Body of pancreas (tissue), 4 donors: ENCODE measurements at regions not wholly inside any gene's neighbourhood (a gene's known extent, or its start where the extent isn't known, plus 50 kb on each side); places are given as distances from the start of the nearest gene placed in this dataset.

Experiments used
- POLR2A ChIP-seq, 3 donors: fragments of 450-650 bp; IDR thresholded peaks; one replicate each; pipeline ENCODE4 v1.6.1; 2016; ENCODE audit warnings: antibody characterized with exemption in 3 of 3, mild to moderate bottlenecking in 2 of 3
- TF ChIP-seq, protein P1 (sequence below), 7 experiments: fragments of 450-650 bp in 4 of 7; fragments of 200-600 bp in 3 of 7; sonication (generic) in 3 of 7; IDR thresholded peaks; one replicate each; pipeline ENCODE4 v1.5.1; 2016 to 2019; ENCODE audit warnings: antibody characterized with exemption in 7 of 7

DNA sequence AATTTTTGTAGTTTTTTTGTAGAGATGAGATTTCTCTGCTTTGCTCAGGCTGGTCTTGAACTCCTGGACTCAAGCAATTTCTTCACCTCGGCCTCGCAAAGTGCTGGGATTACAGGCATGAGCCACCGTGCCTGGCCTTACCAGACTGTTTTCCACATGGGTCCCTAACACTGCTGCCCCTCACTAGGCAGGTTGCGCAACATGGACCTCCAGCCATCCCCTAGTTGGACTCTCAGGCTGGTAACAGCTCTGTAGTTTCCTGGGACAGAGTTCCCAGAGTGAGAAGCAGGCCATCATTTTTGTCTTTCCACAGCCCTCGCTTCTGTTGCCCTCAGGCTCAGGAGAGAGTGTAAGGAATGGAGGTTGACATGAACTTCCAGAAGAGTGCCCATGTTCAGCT, 156.1 kb downstream of the CTH start:
- TF ChIP-seq, protein P1, sequence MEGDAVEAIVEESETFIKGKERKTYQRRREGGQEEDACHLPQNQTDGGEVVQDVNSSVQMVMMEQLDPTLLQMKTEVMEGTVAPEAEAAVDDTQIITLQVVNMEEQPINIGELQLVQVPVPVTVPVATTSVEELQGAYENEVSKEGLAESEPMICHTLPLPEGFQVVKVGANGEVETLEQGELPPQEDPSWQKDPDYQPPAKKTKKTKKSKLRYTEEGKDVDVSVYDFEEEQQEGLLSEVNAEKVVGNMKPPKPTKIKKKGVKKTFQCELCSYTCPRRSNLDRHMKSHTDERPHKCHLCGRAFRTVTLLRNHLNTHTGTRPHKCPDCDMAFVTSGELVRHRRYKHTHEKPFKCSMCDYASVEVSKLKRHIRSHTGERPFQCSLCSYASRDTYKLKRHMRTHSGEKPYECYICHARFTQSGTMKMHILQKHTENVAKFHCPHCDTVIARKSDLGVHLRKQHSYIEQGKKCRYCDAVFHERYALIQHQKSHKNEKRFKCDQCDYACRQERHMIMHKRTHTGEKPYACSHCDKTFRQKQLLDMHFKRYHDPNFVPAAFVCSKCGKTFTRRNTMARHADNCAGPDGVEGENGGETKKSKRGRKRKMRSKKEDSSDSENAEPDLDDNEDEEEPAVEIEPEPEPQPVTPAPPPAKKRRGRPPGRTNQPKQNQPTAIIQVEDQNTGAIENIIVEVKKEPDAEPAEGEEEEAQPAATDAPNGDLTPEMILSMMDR (IDR thresholded peaks at IDR 0.05), result no peak
- no peak for TF ChIP-seq POLR2A (IDR thresholded peaks at IDR 0.05)
